Endometrium (tissue), 2 donors: ENCODE measurements at regions not wholly inside any gene's neighbourhood (a gene's known extent, or its start where the extent isn't known, plus 50 kb on each side); places are given as distances from the start of the nearest gene placed in this dataset.

ENCODE experiments used
- FAIRE-seq: peaks from 2 replicates; lab custom pipeline; 2012; peaks lifted over from hg19 to GRCh38; lab: Jason Lieb, UNC
- donor health status: control.
- donor health status: control.

GRCh38 chr7:125563557-125563956 is 633.9 kb upstream of the POT1 start:
- no peak for FAIRE-seq

- no peak for FAIRE-seq
Measured at GRCh38 chr7:125561006-125561405, 631.4 kb upstream of the POT1 start.

- FAIRE-seq: no peak
Measured at GRCh38 chr7:125559921-125560320, 630.3 kb upstream of the POT1 start.

- no peak for FAIRE-seq
Measured at GRCh38 chr7:125555916-125556315, 626.3 kb upstream of the POT1 start.

GRCh38 chr7:125551008-125551407 is 621.4 kb upstream of the POT1 start:
- FAIRE-seq: no peak

GRCh38 chr7:125547505-125547904 is 617.9 kb upstream of the POT1 start:
- FAIRE-seq: no peak

- FAIRE-seq: no peak
Measured at GRCh38 chr7:125530553-125530952, 600.9 kb upstream of the POT1 start.

GRCh38 chr7:125529249-125529648 is 599.6 kb upstream of the POT1 start:
- no peak for FAIRE-seq

GRCh38 chr7:125526958-125527357 is 597.3 kb upstream of the POT1 start:
- no peak for FAIRE-seq

GRCh38 chr7:125526092-125526491 is 596.5 kb upstream of the POT1 start:
- FAIRE-seq: no peak

GRCh38 chr7:125516194-125516593 is 586.6 kb upstream of the POT1 start:
- FAIRE-seq: no peak

GRCh38 chr7:125512373-125512772 is 582.7 kb upstream of the POT1 start:
- no peak for FAIRE-seq

GRCh38 chr7:125511310-125511709 is 581.7 kb upstream of the POT1 start:
- no peak for FAIRE-seq

GRCh38 chr7:125506331-125506730 is 576.7 kb upstream of the POT1 start:
- FAIRE-seq: no peak

- FAIRE-seq: no peak
Measured at GRCh38 chr7:125504848-125505247, 575.2 kb upstream of the POT1 start.

- no peak for FAIRE-seq
Measured at GRCh38 chr7:125495997-125496396, 566.4 kb upstream of the POT1 start.

GRCh38 chr7:125492521-125492920 is 562.9 kb upstream of the POT1 start:
- FAIRE-seq: no peak

- FAIRE-seq: no peak
Measured at GRCh38 chr7:125491137-125491536, 561.5 kb upstream of the POT1 start.

GRCh38 chr7:125490167-125490566 is 560.5 kb upstream of the POT1 start:
- no peak for FAIRE-seq

GRCh38 chr7:125485223-125485622 is 555.6 kb upstream of the POT1 start:
- FAIRE-seq: no peak

- FAIRE-seq: no peak
Measured at GRCh38 chr7:125484755-125485154, 555.1 kb upstream of the POT1 start.

- no peak for FAIRE-seq
Measured at GRCh38 chr7:125481323-125481722, 551.7 kb upstream of the POT1 start.

- FAIRE-seq: no peak
Measured at GRCh38 chr7:125480762-125481161, 551.1 kb upstream of the POT1 start.

- FAIRE-seq: no peak
Measured at GRCh38 chr7:125468855-125469174, 539.2 kb upstream of the POT1 start.
